ENCODE measurements at regions not wholly inside any gene's neighbourhood (a gene's known extent, or its start where the extent isn't known, plus 50 kb on each side); places are given as distances from the start of the nearest gene placed in this dataset.

GRCh38 chr9:96175001-96175400 is 127.0 kb downstream of the HSD17B3 start:
- Histone ChIP-seq H3K27me3 (no peaks in the 10 kb centered on the region), H3K9me3 (no peaks in the 10 kb centered on the region), H3K4me3 (replicated peaks in 1 of 3) (no peak overlapping the region), H3K4me1 (peaks cover 0 to 1% of the 10 kb centered on the region in 2 donors), H3K36me3 (no peaks in the 10 kb centered on the region), H3K27ac (no peak overlapping the region)
- WGBS, 2 donors = 93 to 100% methylated on average over 1 of the region's 1 CpG
- intact Hi-C loops (cut with DNase I) = no loop called here
- TF ChIP-seq CTCF (IDR thresholded peaks at IDR 0.05) (no peak), POLR2A (IDR thresholded peaks at IDR 0.05) (no peak)
- DNase-seq = no peak

- no peak overlapping the region for H3K27ac ChIP-seq
- no peak for DNase-seq
- TF ChIP-seq CTCF (IDR thresholded peaks at IDR 0.05) (no peak), POLR2A (IDR thresholded peaks at IDR 0.05) (no peak)
- no peaks in the 10 kb centered on the region for H3K36me3 ChIP-seq
- 85 to 94% methylated on average over 3 of the region's 3 CpGs for WGBS, 2 donors
- peaks cover 6 to 8% of the 10 kb centered on the region in 2 donors for H3K4me1 ChIP-seq
- intact Hi-C loops (cut with DNase I) = no loop called here
- no peak overlapping the region for H3K4me3 ChIP-seq (replicated peaks in 1 of 3)
- no peaks in the 10 kb centered on the region for H3K9me3 ChIP-seq
- H3K27me3 ChIP-seq = no peaks in the 10 kb centered on the region
Observed at GRCh38 chr9:96174371-96174770, 127.6 kb downstream of the HSD17B3 start.

- H3K4me1 ChIP-seq = peaks cover 14% of the 10 kb centered on the region in 2 donors
- H3K4me3 ChIP-seq (replicated peaks in 1 of 3) = no peak overlapping the region
- H3K27me3 ChIP-seq = no peaks in the 10 kb centered on the region
- H3K36me3 ChIP-seq = no peaks in the 10 kb centered on the region
- 88 to 94% methylated on average over 7 of the region's 7 CpGs for WGBS, 2 donors
- H3K27ac ChIP-seq = no peak overlapping the region
- H3K9me3 ChIP-seq = no peaks in the 10 kb centered on the region
- DNase-seq = no peak
- intact Hi-C loops (cut with DNase I) = no loop called here
- no peak for TF ChIP-seq CTCF (IDR thresholded peaks at IDR 0.05)
- no peak for TF ChIP-seq POLR2A (IDR thresholded peaks at IDR 0.05)
Observed at GRCh38 chr9:96173640-96174039, 128.3 kb downstream of the HSD17B3 start.

GRCh38 chr9:96172797-96173196 is 129.2 kb downstream of the HSD17B3 start:
- DNase-seq = no peak
- 94 to 96% methylated on average over 5 of the region's 5 CpGs for WGBS, 2 donors
- intact Hi-C loops (cut with DNase I) = no loop called here

GRCh38 chr9:96171728-96172127 is 130.2 kb downstream of the HSD17B3 start:
- DNase-seq = no peak
- H3K4me1 ChIP-seq = peaks cover 21 to 30% of the 10 kb centered on the region in 2 donors
- H3K27ac ChIP-seq = no peak overlapping the region
- H3K36me3 ChIP-seq = no peaks in the 10 kb centered on the region
- TF ChIP-seq POLR2A (IDR thresholded peaks at IDR 0.05) = no peak
- no peak for TF ChIP-seq CTCF (IDR thresholded peaks at IDR 0.05)
- H3K4me3 ChIP-seq (replicated peaks in 1 of 3) = no peak overlapping the region
- no peaks in the 10 kb centered on the region for H3K9me3 ChIP-seq
- no peaks in the 10 kb centered on the region for H3K27me3 ChIP-seq
- 92 to 95% methylated on average over 6 of the region's 6 CpGs for WGBS, 2 donors
- intact Hi-C loops (cut with DNase I) = no loop called here

More at GRCh38 chr9:96172797-96173196, 129.2 kb downstream of the HSD17B3 start:
- no peaks in the 10 kb centered on the region for H3K36me3 ChIP-seq
- H3K4me1 ChIP-seq = peaks cover 14 to 20% of the 10 kb centered on the region in 2 donors
- no peaks in the 10 kb centered on the region for H3K9me3 ChIP-seq
- no peak overlapping the region for H3K27ac ChIP-seq
- H3K27me3 ChIP-seq = no peaks in the 10 kb centered on the region
- H3K4me3 ChIP-seq (replicated peaks in 1 of 3) = no peak overlapping the region
- TF ChIP-seq CTCF (IDR thresholded peaks at IDR 0.05) = no peak
- no peak for TF ChIP-seq POLR2A (IDR thresholded peaks at IDR 0.05)
